ENCODE measurements at regions not wholly inside any gene's neighbourhood (a gene's known extent, or its start where the extent isn't known, plus 50 kb on each side); places are given as distances from the start of the nearest gene placed in this dataset.

- TF ChIP-seq, protein P1, sequence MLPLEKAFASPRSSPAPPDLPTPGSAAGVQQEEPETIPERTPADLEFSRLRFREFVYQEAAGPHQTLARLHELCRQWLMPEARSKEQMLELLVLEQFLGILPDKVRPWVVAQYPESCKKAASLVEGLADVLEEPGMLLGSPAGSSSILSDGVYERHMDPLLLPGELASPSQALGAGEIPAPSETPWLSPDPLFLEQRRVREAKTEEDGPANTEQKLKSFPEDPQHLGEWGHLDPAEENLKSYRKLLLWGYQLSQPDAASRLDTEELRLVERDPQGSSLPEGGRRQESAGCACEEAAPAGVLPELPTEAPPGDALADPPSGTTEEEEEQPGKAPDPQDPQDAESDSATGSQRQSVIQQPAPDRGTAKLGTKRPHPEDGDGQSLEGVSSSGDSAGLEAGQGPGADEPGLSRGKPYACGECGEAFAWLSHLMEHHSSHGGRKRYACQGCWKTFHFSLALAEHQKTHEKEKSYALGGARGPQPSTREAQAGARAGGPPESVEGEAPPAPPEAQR (CRISPR knock-in tag; IDR thresholded peaks at IDR 0.05), result no peak
- TF ChIP-seq, protein P2, sequence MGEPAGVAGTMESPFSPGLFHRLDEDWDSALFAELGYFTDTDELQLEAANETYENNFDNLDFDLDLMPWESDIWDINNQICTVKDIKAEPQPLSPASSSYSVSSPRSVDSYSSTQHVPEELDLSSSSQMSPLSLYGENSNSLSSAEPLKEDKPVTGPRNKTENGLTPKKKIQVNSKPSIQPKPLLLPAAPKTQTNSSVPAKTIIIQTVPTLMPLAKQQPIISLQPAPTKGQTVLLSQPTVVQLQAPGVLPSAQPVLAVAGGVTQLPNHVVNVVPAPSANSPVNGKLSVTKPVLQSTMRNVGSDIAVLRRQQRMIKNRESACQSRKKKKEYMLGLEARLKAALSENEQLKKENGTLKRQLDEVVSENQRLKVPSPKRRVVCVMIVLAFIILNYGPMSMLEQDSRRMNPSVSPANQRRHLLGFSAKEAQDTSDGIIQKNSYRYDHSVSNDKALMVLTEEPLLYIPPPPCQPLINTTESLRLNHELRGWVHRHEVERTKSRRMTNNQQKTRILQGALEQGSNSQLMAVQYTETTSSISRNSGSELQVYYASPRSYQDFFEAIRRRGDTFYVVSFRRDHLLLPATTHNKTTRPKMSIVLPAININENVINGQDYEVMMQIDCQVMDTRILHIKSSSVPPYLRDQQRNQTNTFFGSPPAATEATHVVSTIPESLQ (CRISPR knock-in tag; IDR thresholded peaks at IDR 0.05), result no peak
- no peak for TF ChIP-seq E2F1 (CRISPR knock-in tag; IDR thresholded peaks at IDR 0.05)
- no peak for TF ChIP-seq TP53 (CRISPR knock-in tag; IDR thresholded peaks at IDR 0.05)
- TF ChIP-seq ZNF532 (CRISPR knock-in tag; IDR thresholded peaks at IDR 0.05; ENCODE audit: borderline replicate concordance), result no peak
- TF ChIP-seq ZNF396 (CRISPR knock-in tag; IDR thresholded peaks at IDR 0.05; ENCODE audit: borderline replicate concordance), result no peak
- no peak for TF ChIP-seq TEAD4 (CRISPR knock-in tag; IDR thresholded peaks at IDR 0.05)
- peaks cover 4% of the 10 kb centered on the region; the same call in 1 of the 2 replicates for H3K27me3 Mint-ChIP-seq (ENCODE audit: low read depth)
- ChIA-PET POLR2A (no interaction called here), CTCF (no interaction called here)
- ATAC-seq (no peak), DNase-seq (ENCODE audit: low spot score) (no peak)
- no peak overlapping the region for H3K4me3 Mint-ChIP-seq
- peaks cover 17% of the 10 kb centered on the region for H3K9me3 Mint-ChIP-seq
- 0 out of 2 replicates have a peak, but pooled peaks cover 6% of the 10 kb centered on the region for H3K4me1 Mint-ChIP-seq
- H3K36me3 Mint-ChIP-seq, result no peaks in the 10 kb centered on the region
- no peak overlapping the region for H3K27ac Mint-ChIP-seq
Observed at GRCh38 chr17:73703917-73704316, 59.7 kb upstream of the SDK2 start.

- Mint-ChIP-seq H3K27ac (no peak overlapping the region), H3K4me1 (peaks cover 9% of the 10 kb centered on the region), H3K36me3 (no peaks in the 10 kb centered on the region), H3K27me3 (ENCODE audit: low read depth) (peaks cover 10% of the 10 kb centered on the region; the same call in 1 of the 2 replicates), H3K9me3 (peaks cover 15% of the 10 kb centered on the region), H3K4me3 (no peak overlapping the region)
- ChIA-PET CTCF (no interaction called here), POLR2A (no interaction called here)
- no peak for TF ChIP-seq ETV6 (CRISPR knock-in tag; IDR thresholded peaks at IDR 0.05)
- DNase-seq (ENCODE audit: low spot score) (no peak), ATAC-seq (no peak)
Observed at GRCh38 chr17:73705594-73705993, 61.3 kb upstream of the SDK2 start.

- CTCF ChIA-PET, result interaction anchor here (0.5 kb wide), 1 partner anchor 232 kb away, joined by 3 read pairs; no protein-coding TSS in a partner anchor
- H3K27ac Mint-ChIP-seq, result no peak overlapping the region
- no peaks in the 10 kb centered on the region for H3K36me3 Mint-ChIP-seq
- POLR2A ChIA-PET, result no interaction called here
- TF ChIP-seq ZNF121 (CRISPR knock-in tag; IDR thresholded peaks at IDR 0.05) (no peak), CREB1 (CRISPR knock-in tag; IDR thresholded peaks at IDR 0.05) (no peak), ZBTB21 (CRISPR knock-in tag; IDR thresholded peaks at IDR 0.05; ENCODE audit: borderline replicate concordance) (no peak), ZNF416 (CRISPR knock-in tag; IDR thresholded peaks at IDR 0.05) (no peak), CREM (CRISPR knock-in tag; IDR thresholded peaks at IDR 0.05) (no peak), ZBTB43 (CRISPR knock-in tag; IDR thresholded peaks at IDR 0.05) (no peak), ZNF219 (CRISPR knock-in tag; IDR thresholded peaks at IDR 0.05; ENCODE audit: borderline replicate concordance) (no peak), NR3C1 (CRISPR knock-in tag; conservative IDR thresholded peaks at IDR 0.05; ENCODE audit: low read depth) (no peak), ESRRA (CRISPR knock-in tag; IDR thresholded peaks at IDR 0.05; ENCODE audit: borderline replicate concordance) (no peak)
- H3K4me3 Mint-ChIP-seq, result no peak overlapping the region
- DNase-seq (ENCODE audit: low spot score), result no peak
- H3K9me3 Mint-ChIP-seq, result peaks cover 12% of the 10 kb centered on the region
- no peak for ATAC-seq
- peaks cover 10% of the 10 kb centered on the region; the same call in 1 of the 2 replicates for H3K27me3 Mint-ChIP-seq (ENCODE audit: low read depth)
- H3K4me1 Mint-ChIP-seq, result peaks cover 9% of the 10 kb centered on the region
Observed at GRCh38 chr17:73706428-73706827, 62.2 kb upstream of the SDK2 start.
